A549 (cell line): ENCODE measurements at regions not wholly inside any gene's neighbourhood (a gene's known extent, or its start where the extent isn't known, plus 50 kb on each side); places are given as distances from the start of the nearest gene placed in this dataset.

Experiments
- ATAC-seq, 2 experiments: fragments of 200-7000 bp in 1 of 2; fragments of >200 bp in 1 of 2; cut with Nextera tagmentation in 1 of 2; cut with Tn5 transposase in 1 of 2; 3 replicates each; pipeline versions ENCODE4 v1.8.0 to v1.9.1; 2018 to 2020; ENCODE audit warnings: mild to moderate bottlenecking in 1 of 2, moderate library complexity in 1 of 2
- CTCF ChIA-PET: fragments of 300-600 bp; sonication (Branson Sonifier 250); formaldehyde crosslinking; extraction: SDS; loops from one replicate; lab custom pipeline; 2021; ENCODE audit warnings: antibody characterized with exemption, inconsistent platforms; lab: Yijun Ruan, JAX
- POLR2A ChIA-PET: fragments of 350-600 bp; formaldehyde crosslinking; extraction: SDS; loops from one replicate; lab custom pipeline; 2021; ENCODE audit warnings: antibody characterized with exemption, inconsistent platforms; lab: Yijun Ruan, JAX
- DNase-seq, 2 experiments: peaks; one replicate each; pipeline versions ENCODE4 v3.0.0 to v3.0.0-alpha.2; 2011 to 2016; ENCODE audit warnings: low read depth in 1 of 2, low spot score in 1 of 2
- FAIRE-seq: peaks from 2 replicates; lab custom pipeline; 2011; peaks lifted over from hg19 to GRCh38; lab: Jason Lieb, UNC
- H3K27ac ChIP-seq, 2 experiments: fragments of >200 bp; sonication (Bioruptor Twin); formaldehyde crosslinking; 3 replicates each; pipeline ENCODE4 v1.5.1; 2016 to 2017
- H3K4me1 ChIP-seq: fragments of >200 bp; sonication (Bioruptor Twin); formaldehyde crosslinking; 3 replicates; pipeline ENCODE4 v1.6.1; 2016
- H3K4me2 ChIP-seq: fragments of >200 bp; sonication (Bioruptor Twin); formaldehyde crosslinking; 3 replicates; pipeline ENCODE4 v1.6.1; 2016
- H3K4me3 ChIP-seq: fragments of >200 bp; sonication (Bioruptor Twin); formaldehyde crosslinking; 3 replicates; pipeline ENCODE4 v1.5.1; 2016
- H3K9me3 ChIP-seq: fragments of >200 bp; sonication (Bioruptor Twin); formaldehyde crosslinking; 3 replicates; pipeline ENCODE4 v1.6.1; 2016
- BHLHE40 ChIP-seq: IDR thresholded peaks from 2 replicates; pipeline ENCODE4 v1.6.1; 2012; ENCODE audit warnings: low read depth, low read length, inconsistent platforms
- EHMT2 ChIP-seq: fragments of 200-600 bp; sonication (generic); IDR thresholded peaks from 2 replicates; pipeline ENCODE4 v1.6.1; 2016; ENCODE audit warnings: antibody characterized with exemption, low read depth, mild to moderate bottlenecking, moderate library complexity
- ESRRA ChIP-seq: fragments of 150-350 bp; IDR thresholded peaks from 2 replicates; pipeline ENCODE4 v1.6.1; 2014; ENCODE audit warnings: mild to moderate bottlenecking, low read length, borderline replicate concordance
- FOSL2 ChIP-seq, 2 experiments: fragments of 450-650 bp in 1 of 2; fragments of >200 bp in 1 of 2; sonication (Bioruptor Twin) in 1 of 2; formaldehyde crosslinking; IDR thresholded peaks; 2 replicates each; pipeline versions ENCODE4 v1.5.0 to v1.6.1; 2016 to 2020; ENCODE audit warnings: mild to moderate bottlenecking in 1 of 2, moderate library complexity in 1 of 2
- HOXA7 ChIP-seq: fragments of 250-450 bp; sonication (Bioruptor Pico); IDR thresholded peaks from 2 replicates; pipeline ENCODE4 v1.5.0; 2020; ENCODE audit warnings: mild to moderate bottlenecking, moderate library complexity
- HOXB13 ChIP-seq: fragments of 250-450 bp; sonication (Bioruptor Pico); IDR thresholded peaks from 2 replicates; pipeline ENCODE4 v1.5.0; 2020; ENCODE audit warnings: low read depth, mild to moderate bottlenecking, moderate library complexity
- MAFK ChIP-seq: fragments of 450-650 bp; IDR thresholded peaks from 2 replicates; pipeline ENCODE4 v1.6.1; 2014; ENCODE audit not compliant: partially characterized antibody
- POLR2AphosphoS2 ChIP-seq: conservative IDR thresholded peaks from 2 replicates; pipeline ENCODE4 v1.6.1; 2012; ENCODE audit warnings: low read length, improper control_type of control experiment, inconsistent platforms
- RARB ChIP-seq: fragments of 250-450 bp; sonication (Bioruptor Pico); IDR thresholded peaks from 2 replicates; pipeline ENCODE4 v1.8.0; 2021; ENCODE audit warnings: mild to moderate bottlenecking, moderate library complexity
- RFX5 ChIP-seq: fragments of 450-650 bp; IDR thresholded peaks from 2 replicates; pipeline ENCODE4 v1.7.1; 2014; ENCODE audit warnings: antibody characterized with exemption, mild to moderate bottlenecking, moderate library complexity
- ZC3H11A ChIP-seq: fragments of 450-650 bp; IDR thresholded peaks from 2 replicates; pipeline ENCODE4 v1.6.1; 2014; ENCODE audit warnings: antibody characterized with exemption, mild to moderate bottlenecking
- WGBS: methylation state at CpG from one replicate; pipeline ENCODE4 v1.1.6; 2017; ENCODE audit errors: missing lambda C conversion rate; 5-methylcytosine and 5-hydroxymethylcytosine counted together
- TF ChIP-seq, protein P1 (sequence below): IDR thresholded peaks from 2 replicates; pipeline ENCODE4 v1.6.1; 2012; ENCODE audit warnings: low read depth, borderline replicate concordance
- TF ChIP-seq, protein P2 (sequence below): fragments of 450-650 bp; IDR thresholded peaks from 2 replicates; pipeline ENCODE4 v1.6.1; 2014; ENCODE audit warnings: antibody characterized with exemption

DNA sequence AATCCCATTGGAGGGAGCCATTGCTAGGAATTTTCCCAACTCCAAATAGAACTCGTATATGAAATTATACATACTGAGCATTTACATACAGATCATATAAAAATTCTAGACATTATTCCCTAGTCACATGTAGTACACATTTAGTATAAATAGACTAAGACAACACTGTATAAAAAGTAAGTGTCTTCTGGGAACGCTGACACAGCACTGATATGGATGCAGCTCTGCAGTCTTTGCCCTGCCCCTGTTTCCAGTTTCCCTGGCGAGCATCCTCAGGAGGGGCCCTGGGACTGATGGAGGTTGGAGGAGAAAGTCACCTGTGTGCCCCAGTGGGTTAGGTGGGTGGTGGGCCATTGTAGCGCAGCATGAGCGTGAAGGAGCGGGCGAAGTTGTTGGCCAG, 97.8 kb upstream of the CLMN start:
- TF ChIP-seq MAFK (peak; percentile 62), RARB (CRISPR knock-in tag) (no peak)
- POLR2A ChIA-PET = no interaction called here
- H3K4me3 ChIP-seq = no peak overlapping the region
- DNase-seq (no peak), FAIRE-seq (no peak), ATAC-seq (no peak)
- H3K4me2 ChIP-seq = no peak overlapping the region
- no peaks in the 10 kb centered on the region for H3K4me1 ChIP-seq
- WGBS = 67% methylated on average over 7 of the region's 7 CpGs
- CTCF ChIA-PET = interaction anchor here (1.3 to 4.6 kb wide), 3 partner anchors 10 to 56 kb away, joined by 4 to 26 read pairs (median 5); no protein-coding TSS in a partner anchor
- H3K9me3 ChIP-seq = no peaks in the 10 kb centered on the region
- no peak overlapping the region for H3K27ac ChIP-seq

DNA sequence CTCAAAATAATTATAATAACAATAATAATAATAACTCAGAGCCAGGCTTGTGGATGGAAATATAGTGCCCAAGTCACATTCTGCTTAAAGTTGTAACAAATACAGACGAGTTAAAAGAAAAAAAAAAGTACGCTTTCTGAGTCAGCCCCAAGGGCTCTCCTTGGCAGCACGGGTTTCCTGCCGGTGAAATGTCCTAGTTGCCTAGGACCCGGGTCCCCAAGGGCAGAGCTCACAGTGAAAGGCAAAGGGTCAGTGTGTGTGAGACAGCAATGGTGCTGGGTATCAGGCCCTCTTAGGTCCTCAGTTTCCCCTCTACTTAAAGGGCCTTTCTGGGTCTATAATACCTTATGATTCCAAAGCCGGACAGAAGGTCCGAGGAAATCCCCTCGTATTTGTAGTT, 96.3 kb upstream of the CLMN start:
- Histone ChIP-seq H3K27ac (no peak overlapping the region), H3K4me2 (no peak overlapping the region), H3K4me3 (no peak overlapping the region)
- ChIA-PET POLR2A (no interaction called here), CTCF (interaction anchor here (1.2 to 4.6 kb wide), 3 partner anchors 12 to 55 kb away, joined by 3 to 26 read pairs (median 6); no protein-coding TSS in a partner anchor)
- DNase-seq = no peak
- 65% methylated on average over 8 of the region's 8 CpGs for WGBS
- ATAC-seq = no peak
- no peak for TF ChIP-seq ESRRA
- TF ChIP-seq, all 56 proteins: peak for 0
- FAIRE-seq = no peak
- Histone ChIP-seq H3K4me1 (no peaks in the 10 kb centered on the region), H3K9me3 (no peaks in the 10 kb centered on the region)

DNA sequence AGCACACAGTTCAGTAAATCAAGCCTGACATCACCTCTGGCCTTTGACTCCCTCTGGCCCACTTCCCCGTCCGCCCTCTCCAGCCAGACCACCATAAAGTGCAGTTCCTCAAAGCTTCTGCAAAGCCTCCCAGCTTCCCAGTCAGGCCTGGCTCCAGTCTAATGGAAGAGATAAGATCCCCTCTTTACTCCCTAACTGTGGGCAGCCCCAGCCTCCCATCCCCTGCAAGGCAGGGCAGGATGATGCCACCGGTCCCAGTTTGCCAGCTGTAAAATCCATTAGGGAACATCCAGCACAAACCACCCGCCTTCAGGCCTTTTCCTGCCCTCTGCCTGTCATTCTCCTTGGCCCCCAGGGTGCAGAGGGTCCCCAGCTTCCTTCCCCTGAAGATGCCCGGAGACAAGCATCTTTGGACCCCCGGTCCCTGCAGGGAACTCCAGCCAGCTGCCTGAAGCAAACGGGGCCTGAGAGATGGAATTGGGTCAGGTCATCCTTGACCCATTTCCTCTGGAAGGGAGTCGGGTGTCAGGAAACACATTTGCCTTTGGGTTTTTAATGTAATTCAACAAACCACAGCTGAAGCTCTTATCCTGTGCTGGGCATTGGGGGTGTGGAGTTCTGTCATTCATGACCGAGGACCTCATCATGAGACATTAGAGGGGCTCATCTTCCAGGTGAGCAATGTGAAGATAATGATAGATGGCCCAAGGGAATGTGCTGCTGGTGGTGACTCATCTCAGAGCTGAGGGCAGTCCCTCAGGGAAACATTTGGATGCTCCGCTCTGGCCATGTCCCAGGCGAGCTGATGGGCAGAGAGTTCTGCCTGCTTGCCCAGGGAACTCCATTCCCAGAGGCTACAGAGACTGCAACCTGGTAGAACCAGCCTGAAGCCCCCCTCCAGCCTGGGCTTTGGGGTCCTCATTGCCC, 93.8 kb upstream of the CLMN start:
- Histone ChIP-seq H3K4me3 (no peak overlapping the region), H3K4me1 (no peaks in the 10 kb centered on the region), H3K4me2 (no peak overlapping the region), H3K27ac (no peak overlapping the region), H3K9me3 (no peaks in the 10 kb centered on the region)
- 58% methylated on average over 11 of the region's 11 CpGs for WGBS
- ChIA-PET CTCF (interaction anchor here (0.9 to 4.6 kb wide), 4 partner anchors 11 to 310 kb away, joined by 3 to 26 read pairs (median 4); no protein-coding TSS in a partner anchor), POLR2A (no interaction called here)
- ATAC-seq (peak in 1 of 2 experiments; percentile 25; a peak in 1 of 6 replicates), FAIRE-seq (no peak), DNase-seq (no peak)
- no peak for TF ChIP-seq HOXB13 (CRISPR knock-in tag)
- TF ChIP-seq FOSL2 (IDR thresholded peaks at IDR 0.05) = no peak
- TF ChIP-seq FOSL2 (CRISPR knock-in tag; IDR thresholded peaks at IDR 0.05) = 0 out of 2 replicates have a peak, but pooled peaks have one; percentile 21

DNA sequence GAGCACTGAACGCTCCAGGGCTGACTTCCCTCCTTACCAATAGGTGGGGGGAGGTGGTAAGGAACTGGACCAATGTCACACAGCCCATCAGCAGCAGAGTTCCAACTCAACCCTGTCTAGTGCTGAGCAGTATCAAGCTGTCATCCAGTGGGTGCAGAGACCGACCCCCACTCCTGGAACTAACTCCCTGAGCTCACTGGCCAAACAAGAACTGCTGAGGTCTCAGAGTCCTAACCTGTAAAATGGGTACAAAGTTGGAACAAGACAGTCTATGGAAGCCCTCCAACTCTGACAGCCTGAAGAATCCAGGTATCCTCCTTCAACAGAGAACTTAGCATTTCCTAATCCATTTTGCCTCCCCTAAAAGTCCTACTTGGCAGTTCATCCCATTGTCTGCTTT, 91.1 kb upstream of the CLMN start:
- CTCF ChIA-PET = interaction anchor here (1.0 to 2.2 kb wide), 3 partner anchors 16 to 32 kb away, joined by 3 to 13 read pairs (median 4); no protein-coding TSS in a partner anchor
- Histone ChIP-seq H3K9me3 (no peaks in the 10 kb centered on the region), H3K4me1 (no peaks in the 10 kb centered on the region), H3K4me3 (no peak overlapping the region), H3K4me2 (no peak overlapping the region), H3K27ac (no peak overlapping the region)
- TF ChIP-seq EHMT2 = no peak
- TF ChIP-seq BHLHE40 = no peak
- no peak for TF ChIP-seq POLR2AphosphoS2
- no peak for TF ChIP-seq RFX5
- TF ChIP-seq, protein P1, sequence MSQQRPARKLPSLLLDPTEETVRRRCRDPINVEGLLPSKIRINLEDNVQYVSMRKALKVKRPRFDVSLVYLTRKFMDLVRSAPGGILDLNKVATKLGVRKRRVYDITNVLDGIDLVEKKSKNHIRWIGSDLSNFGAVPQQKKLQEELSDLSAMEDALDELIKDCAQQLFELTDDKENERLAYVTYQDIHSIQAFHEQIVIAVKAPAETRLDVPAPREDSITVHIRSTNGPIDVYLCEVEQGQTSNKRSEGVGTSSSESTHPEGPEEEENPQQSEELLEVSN = no peak
- no peak for TF ChIP-seq ZC3H11A
- TF ChIP-seq, protein P2, sequence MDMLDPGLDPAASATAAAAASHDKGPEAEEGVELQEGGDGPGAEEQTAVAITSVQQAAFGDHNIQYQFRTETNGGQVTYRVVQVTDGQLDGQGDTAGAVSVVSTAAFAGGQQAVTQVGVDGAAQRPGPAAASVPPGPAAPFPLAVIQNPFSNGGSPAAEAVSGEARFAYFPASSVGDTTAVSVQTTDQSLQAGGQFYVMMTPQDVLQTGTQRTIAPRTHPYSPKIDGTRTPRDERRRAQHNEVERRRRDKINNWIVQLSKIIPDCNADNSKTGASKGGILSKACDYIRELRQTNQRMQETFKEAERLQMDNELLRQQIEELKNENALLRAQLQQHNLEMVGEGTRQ = no peak
- no peak for TF ChIP-seq HOXA7 (CRISPR knock-in tag)
- ATAC-seq = no peak
- 31% methylated on average over 2 of the region's 2 CpGs for WGBS
- no peak for FAIRE-seq
- POLR2A ChIA-PET = no interaction called here
- DNase-seq = no peak
